ENCODE measurements at regions not wholly inside any gene's neighbourhood (a gene's known extent, or its start where the extent isn't known, plus 50 kb on each side); places are given as distances from the start of the nearest gene placed in this dataset.

GRCh38 chr13:105147461-105147860 lies 1388.0 kb downstream of the EFNB2 start:
- TF ChIP-seq, protein P1, sequence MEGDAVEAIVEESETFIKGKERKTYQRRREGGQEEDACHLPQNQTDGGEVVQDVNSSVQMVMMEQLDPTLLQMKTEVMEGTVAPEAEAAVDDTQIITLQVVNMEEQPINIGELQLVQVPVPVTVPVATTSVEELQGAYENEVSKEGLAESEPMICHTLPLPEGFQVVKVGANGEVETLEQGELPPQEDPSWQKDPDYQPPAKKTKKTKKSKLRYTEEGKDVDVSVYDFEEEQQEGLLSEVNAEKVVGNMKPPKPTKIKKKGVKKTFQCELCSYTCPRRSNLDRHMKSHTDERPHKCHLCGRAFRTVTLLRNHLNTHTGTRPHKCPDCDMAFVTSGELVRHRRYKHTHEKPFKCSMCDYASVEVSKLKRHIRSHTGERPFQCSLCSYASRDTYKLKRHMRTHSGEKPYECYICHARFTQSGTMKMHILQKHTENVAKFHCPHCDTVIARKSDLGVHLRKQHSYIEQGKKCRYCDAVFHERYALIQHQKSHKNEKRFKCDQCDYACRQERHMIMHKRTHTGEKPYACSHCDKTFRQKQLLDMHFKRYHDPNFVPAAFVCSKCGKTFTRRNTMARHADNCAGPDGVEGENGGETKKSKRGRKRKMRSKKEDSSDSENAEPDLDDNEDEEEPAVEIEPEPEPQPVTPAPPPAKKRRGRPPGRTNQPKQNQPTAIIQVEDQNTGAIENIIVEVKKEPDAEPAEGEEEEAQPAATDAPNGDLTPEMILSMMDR (IDR thresholded peaks at IDR 0.05), result no peak
- TF ChIP-seq POLR2AphosphoS5 (IDR thresholded peaks at IDR 0.05) (no peak), POLR2A (IDR thresholded peaks at IDR 0.05) (no peak), EP300 (IDR thresholded peaks at IDR 0.05) (no peak)

Measured in gastroesophageal sphincter (tissue), 3 donors.